Inflammatory macrophage treated with lipopolysaccharide for 4 hours (primary cell): ENCODE measurements at regions not wholly inside any gene's neighbourhood (a gene's known extent, or its start where the extent isn't known, plus 50 kb on each side); places are given as distances from the start of the nearest gene placed in this dataset.

Source experiments
- DNase-seq: peaks from one replicate; pipeline ENCODE4 v3.0.0-alpha.2; 2020

GRCh38 chr6:132977413-132977812 is 163.0 kb downstream of the RPS12 start:
- no peak for DNase-seq

- no peak for DNase-seq
These were observed 164.3 kb downstream of the RPS12 start for GRCh38 chr6:132978685-132979084.

- DNase-seq = no peak
These were observed 179.4 kb downstream of the RPS12 start for GRCh38 chr6:132993738-132994137.

GRCh38 chr6:132995009-132995408 is 180.6 kb downstream of the RPS12 start:
- DNase-seq = no peak

GRCh38 chr6:132995432-132995831 is 181.1 kb downstream of the RPS12 start:
- DNase-seq = no peak

DNA sequence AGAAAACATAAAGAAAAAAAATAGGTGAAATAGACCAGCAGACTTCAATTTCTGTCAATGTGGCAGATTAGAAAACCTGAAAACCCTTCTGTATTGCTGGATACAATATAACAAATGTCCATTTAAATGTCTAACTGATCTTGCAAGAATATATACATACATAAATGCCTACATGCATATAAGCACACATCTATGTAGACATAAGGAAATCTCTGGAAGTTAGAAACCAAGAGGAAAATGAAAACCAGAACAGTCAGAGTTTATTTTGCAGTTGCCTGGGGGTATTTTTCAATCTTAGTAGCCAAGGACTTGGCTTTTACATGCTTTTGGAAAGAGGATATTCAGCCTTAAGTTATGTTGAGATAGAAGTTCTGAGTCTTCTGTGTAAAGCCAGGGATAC is 184.0 kb downstream of the RPS12 start:
- no peak for DNase-seq

DNA sequence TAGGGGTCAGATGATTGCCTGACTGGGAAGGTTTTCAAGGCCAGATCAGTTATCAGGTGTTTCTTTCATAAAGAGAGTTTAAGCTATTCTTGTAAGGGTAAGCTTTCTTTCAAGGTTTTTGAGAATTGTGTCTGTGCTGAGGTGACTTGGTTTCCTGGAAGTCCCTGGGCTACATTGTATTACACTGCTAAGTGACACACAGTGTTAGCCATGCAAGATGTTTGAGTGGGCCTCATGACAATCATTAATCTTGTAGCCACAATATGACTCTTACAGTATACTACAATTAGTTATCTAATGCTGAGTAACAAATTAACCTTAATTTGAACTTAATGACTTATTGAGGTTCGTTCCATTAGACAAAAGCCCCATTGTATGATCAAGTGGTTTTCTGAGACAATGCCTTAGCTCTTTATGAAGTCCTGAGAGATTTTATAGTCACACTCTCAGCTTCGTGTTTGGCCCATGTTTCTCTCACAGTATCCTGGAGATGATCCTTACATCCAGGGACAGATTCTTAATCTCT is 186.7 kb downstream of the RPS12 start:
- no peak for DNase-seq

DNA sequence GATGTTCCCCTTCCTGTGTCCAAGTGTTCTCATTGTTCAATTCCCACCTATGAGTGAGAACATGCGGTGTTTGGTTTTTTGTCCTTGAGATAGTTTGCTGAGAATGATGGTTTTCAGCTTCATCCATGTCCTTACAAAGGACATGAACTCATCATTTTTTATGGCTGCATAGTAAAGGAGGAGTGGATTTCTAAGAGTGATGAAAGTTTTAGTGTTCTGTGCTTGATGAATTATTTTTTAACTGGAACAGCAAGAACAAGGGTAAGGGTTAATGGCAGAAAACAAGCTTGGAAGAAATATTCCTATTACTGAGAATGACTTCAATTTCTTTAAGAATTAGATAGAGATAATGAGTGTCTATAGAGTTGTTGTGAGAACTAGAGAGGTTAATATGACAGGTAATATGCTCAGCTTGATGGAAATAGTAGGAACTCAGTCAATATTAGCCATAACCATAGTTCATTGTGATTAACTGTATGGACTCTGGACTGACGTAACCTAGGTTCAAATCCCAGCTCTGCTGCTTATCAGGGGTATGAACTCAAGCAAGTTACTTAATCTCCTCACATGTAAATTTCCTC is 190.0 kb downstream of the RPS12 start:
- no peak for DNase-seq

DNA sequence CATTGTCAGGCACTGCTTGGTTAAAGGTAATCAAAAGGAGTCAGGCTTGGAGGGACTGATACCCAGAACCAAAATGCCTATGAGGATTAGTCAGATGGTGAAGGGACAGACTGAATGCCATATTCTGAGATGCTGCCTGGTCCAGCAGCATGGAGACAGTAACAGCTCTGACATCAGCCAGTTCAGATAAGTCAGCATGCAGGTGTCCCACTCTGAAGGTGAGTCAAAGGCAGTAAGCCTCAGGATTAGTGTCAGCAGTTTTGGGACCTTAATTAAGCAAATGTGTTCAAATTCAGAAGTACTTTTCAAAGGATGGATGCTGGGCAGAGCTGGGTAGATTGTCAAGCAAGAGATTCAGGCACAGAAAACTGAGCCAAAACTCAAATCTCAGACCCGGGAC is 198.4 kb downstream of the RPS12 start:
- no peak for DNase-seq

DNA sequence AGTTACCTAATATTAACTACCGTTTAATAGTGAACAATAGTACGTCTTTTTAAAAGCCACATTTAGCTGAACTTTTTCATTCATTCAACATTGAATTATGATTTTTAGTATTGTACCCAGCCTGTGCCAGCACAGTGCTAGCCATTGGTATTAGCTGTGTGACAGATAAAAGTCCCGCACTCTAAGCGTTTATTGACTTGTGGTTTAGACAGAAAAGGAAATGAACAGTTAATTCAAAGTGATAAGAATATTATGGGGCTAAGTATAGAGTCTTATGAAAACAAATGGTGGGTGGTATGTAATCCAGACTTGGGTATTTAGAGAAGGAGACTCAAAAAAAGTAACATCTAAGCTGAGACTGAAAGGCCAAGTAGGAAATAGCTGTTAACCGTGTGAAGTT is 202.3 kb downstream of the RPS12 start:
- DNase-seq = no peak

DNA sequence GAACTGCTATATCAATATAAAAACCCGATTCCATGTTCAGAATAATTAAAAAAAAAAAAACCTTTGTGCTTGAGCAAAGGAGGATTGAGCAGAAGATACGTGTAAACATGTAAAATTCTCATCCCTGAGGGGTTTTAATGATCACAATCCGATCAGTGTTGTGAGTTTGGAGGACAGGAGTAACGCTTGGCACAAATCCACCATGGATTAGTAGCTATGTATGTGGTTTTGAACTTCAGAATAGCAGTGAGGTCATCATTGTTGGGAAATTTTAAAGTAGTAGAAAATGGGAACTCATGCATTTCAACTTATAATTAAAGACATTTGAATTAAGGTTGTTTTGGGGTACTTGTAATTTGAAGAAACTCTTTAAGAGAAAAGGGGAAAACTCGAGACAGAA is 203.2 kb downstream of the RPS12 start:
- DNase-seq = no peak

DNA sequence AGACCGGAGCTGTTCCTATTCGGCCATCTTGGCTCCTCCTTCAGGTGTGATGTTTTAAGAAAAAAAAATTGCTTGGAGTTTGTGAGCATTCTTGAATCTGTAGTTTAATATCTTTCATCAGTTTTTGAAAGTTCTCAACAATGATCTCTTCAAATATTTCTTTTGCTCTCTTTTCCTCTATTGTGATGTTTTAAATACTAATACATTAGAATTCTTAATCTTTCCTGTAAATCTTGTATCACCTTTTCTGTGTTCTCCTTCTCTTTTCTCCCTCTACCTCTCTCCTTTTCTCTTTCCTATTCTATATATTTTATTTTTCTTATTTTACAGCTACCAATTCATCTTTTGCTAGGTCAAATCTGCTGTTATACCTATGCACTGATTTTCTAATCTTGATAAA is 212.3 kb downstream of the RPS12 start:
- DNase-seq = no peak

GRCh38 chr6:133033263-133033662 is 207.9 kb upstream of the EYA4 start:
- DNase-seq = no peak

- DNase-seq = no peak
These were observed 206.5 kb upstream of the EYA4 start for GRCh38 chr6:133034509-133035206.

DNA sequence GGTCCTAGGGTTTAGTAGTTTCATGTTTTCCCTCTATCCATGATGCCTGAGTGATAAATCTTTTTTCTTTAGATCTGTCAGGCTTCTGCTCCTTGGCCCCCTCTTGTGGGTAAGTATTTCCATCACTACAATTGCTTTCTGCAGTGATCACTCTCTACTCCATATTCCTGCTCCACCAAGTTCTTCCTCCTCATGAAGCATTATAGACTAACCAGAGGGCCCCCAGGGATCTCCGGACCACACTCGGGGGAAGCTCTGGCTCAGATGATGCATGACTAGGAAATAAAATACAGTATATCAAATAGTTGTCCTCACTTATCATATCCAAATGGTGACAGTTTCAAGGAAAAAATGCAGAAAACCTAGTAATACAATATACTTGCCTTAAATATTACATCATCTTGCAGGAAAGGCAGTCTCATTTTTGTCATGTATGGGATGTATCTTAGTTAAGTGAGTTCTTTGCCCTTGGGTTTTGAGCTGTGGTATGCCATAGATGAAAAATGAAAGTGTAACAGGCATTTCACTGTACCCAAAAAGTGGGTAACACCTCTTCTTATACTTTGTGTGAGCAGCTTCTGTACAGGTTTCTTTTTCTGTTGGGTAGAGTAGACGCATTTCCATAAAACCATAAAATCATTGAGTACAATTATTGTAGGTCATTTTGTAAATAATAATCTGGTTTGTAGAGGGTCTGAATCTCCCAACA is 200.9 kb upstream of the EYA4 start:
- DNase-seq = no peak

DNA sequence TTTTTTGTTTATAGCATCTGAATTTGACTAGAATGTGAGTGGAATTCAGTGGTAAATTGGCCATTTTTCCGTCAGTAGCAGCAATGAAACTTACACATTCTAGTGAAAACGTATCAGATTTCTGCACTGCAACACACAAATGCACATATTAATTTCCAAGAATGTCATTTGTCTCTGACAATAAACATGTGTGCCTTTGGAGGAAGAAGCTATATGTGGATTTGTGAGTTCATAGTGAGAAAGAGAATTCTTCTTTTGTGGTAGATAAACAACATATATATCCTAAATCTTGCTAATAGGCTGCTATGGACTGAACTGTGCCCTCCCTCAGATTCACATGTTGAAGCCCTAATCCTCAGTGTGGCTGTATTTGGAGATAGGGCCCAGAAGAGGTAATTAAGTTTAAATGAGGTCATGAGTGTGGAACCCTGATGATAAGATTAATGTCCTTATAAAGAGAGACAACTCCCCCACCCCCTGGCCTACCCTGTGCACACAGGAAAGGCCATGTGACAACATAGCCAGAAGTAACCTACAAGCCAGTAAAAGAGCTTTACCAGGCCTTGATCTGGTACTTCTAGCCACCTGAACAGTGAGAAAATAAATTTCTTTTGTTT is 200.2 kb upstream of the EYA4 start:
- no peak for DNase-seq

- DNase-seq = no peak
These were observed 198.5 kb upstream of the EYA4 start for GRCh38 chr6:133042550-133043120.

GRCh38 chr6:133046576-133046975 is 194.6 kb upstream of the EYA4 start:
- no peak for DNase-seq

DNA sequence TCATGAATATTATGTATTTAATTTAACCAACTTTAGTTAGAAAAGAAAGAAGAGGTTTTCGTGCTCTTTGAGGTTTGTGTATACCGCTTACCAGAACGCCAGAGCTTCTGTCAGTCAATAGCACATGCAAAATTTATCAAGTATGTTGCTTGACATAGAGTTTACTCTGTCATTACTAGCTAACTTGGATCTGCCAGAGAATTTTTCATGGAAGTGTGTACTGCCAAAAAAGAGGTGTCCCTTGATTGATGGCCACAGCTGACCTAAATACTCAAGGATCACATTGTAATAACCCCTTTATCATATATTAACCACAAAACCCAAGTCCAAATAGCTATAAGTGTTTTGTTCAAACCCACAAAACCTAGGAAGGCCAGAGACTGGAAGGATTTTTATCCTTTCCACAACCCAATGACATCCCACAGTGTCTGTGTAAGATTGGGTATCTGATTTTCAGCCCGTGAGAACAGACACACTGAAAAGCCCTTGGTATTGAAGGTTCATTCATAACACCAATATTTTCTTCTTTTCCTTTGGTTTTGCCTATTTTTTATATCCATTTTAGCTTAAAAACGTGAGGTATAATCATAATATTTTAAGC is 194.0 kb upstream of the EYA4 start:
- no peak for DNase-seq

- no peak for DNase-seq
These were observed 193.5 kb upstream of the EYA4 start for GRCh38 chr6:133047706-133048105.

GRCh38 chr6:133051240-133051639 is 189.9 kb upstream of the EYA4 start:
- DNase-seq = no peak

GRCh38 chr6:133052465-133052864 is 188.7 kb upstream of the EYA4 start:
- no peak for DNase-seq

GRCh38 chr6:133055441-133055966 is 185.7 kb upstream of the EYA4 start:
- DNase-seq = no peak
